CD8-positive, alpha-beta memory T cell (primary cell): ENCODE measurements at regions not wholly inside any gene's neighbourhood (a gene's known extent, or its start where the extent isn't known, plus 50 kb on each side); places are given as distances from the start of the nearest gene placed in this dataset.
"Not testable (repeated sequence)": the region's sequence is repeated elsewhere in the genome, so short reads cannot be mapped to it uniquely, and the experiment has no call there.

Experiments used
- CTCF ChIA-PET: fragments of 350-600 bp; sonication (Branson Sonifier 250); formaldehyde crosslinking; loops from one replicate; lab custom pipeline; 2021; ENCODE audit warnings: antibody characterized with exemption; lab: Charles Lee
- POLR2A ChIA-PET: fragments of 350-600 bp; sonication (Branson Sonifier 250); formaldehyde crosslinking; loops from one replicate; lab custom pipeline; 2021; ENCODE audit warnings: antibody characterized with exemption; lab: Charles Lee
- DNase-seq, 5 donors: peaks; one replicate each; pipeline versions ENCODE4 v3.0.0 to v3.0.0-alpha.2; 2020 to 2022; ENCODE audit warnings: mixed read lengths in 1 of 5
- H3K27ac ChIP-seq: one replicate; pipeline ENCODE4 v1.7.0; 2013; ENCODE audit warnings: low read depth, mild to moderate bottlenecking, low read length, moderate library complexity
- H3K27me3 ChIP-seq: 2 replicates; pipeline ENCODE4 v1.7.0; 2013; ENCODE audit warnings: low read length, mild to moderate bottlenecking; ENCODE audit not compliant: insufficient read depth, poor library complexity, severe bottlenecking
- H3K36me3 ChIP-seq: 2 replicates; pipeline ENCODE4 v1.7.0; 2013; ENCODE audit warnings: mild to moderate bottlenecking, low read length, moderate library complexity; ENCODE audit not compliant: insufficient read depth
- H3K4me1 ChIP-seq: 2 replicates; pipeline ENCODE4 v1.7.0; 2013; ENCODE audit warnings: mild to moderate bottlenecking, low read length, moderate library complexity; ENCODE audit not compliant: insufficient read depth
- H3K4me3 ChIP-seq: 2 replicates; pipeline ENCODE4 v1.7.0; 2013; ENCODE audit warnings: mild to moderate bottlenecking, low read length
- H3K9me3 ChIP-seq: 2 replicates; pipeline ENCODE4 v1.7.0; 2013; ENCODE audit warnings: mild to moderate bottlenecking, low read length
- H3K27ac Mint-ChIP-seq, 8 donors: one replicate each; pipeline ENCODE4 v1.8.0; 2020 to 2021; ENCODE audit warnings: mixed read lengths in 8 of 8, mild to moderate bottlenecking in 6 of 8, inconsistent platforms in 3 of 8, moderate library complexity in 3 of 8
- H3K27me3 Mint-ChIP-seq, 2 donors: one replicate each; pipeline ENCODE4 v1.8.0; 2020 to 2021; ENCODE audit warnings: mixed read lengths in 2 of 2, mild to moderate bottlenecking in 1 of 2, moderate library complexity in 1 of 2
- H3K36me3 Mint-ChIP-seq, 3 donors: one replicate each; pipeline ENCODE4 v1.8.0; 2020 to 2021; ENCODE audit warnings: mixed read lengths in 3 of 3, inconsistent platforms in 1 of 3, mild to moderate bottlenecking in 1 of 3
- H3K4me1 Mint-ChIP-seq, 3 donors: one replicate each; pipeline ENCODE4 v1.8.0; 2020 to 2021; ENCODE audit warnings: mixed read lengths in 3 of 3, inconsistent platforms in 1 of 3, mild to moderate bottlenecking in 1 of 3
- H3K4me3 Mint-ChIP-seq, 7 donors: one replicate each; pipeline ENCODE4 v1.8.0; 2020 to 2021; ENCODE audit warnings: mixed read lengths in 7 of 7, mild to moderate bottlenecking in 6 of 7, moderate library complexity in 4 of 7, inconsistent platforms in 2 of 7
- H3K9me3 Mint-ChIP-seq, 5 donors: one replicate each; pipeline ENCODE4 v1.8.0; 2020 to 2022; ENCODE audit warnings: mixed read lengths in 5 of 5, mild to moderate bottlenecking in 3 of 5, moderate library complexity in 2 of 5, inconsistent platforms in 1 of 5

DNA sequence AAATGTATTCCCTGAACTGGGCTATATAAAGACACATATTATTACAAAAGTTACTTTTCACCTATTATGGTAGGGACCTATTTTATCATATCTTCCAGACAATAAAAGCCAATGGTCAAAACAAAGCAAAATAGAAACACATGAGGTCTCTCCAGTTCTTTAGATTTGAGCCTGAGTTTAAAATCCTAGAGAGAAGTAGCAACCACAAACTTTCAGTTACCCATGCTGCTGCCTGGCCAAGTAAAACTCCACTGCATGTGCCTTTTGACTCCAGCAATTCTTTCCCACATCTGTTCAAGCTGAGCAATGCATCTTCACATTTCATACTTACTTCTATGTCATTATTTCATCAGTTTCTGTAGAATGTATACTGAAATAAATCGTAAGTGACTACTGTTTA is 405.3 kb downstream of the STK39 start:
- no peaks in the 10 kb centered on the region for H3K4me1 ChIP-seq
- no peaks in the 10 kb centered on the region for H3K9me3 ChIP-seq
- Mint-ChIP-seq H3K9me3 (peaks cover 0 to 2% (median 0%) of the 10 kb centered on the region in 5 donors), H3K36me3 (no peaks in the 10 kb centered on the region), H3K27ac (no peak overlapping the region), H3K4me1 (no peaks in the 10 kb centered on the region), H3K27me3 (peaks cover 3 to 12% of the 10 kb centered on the region in 2 donors), H3K4me3 (no peak overlapping the region)
- no peak overlapping the region for H3K27ac ChIP-seq
- ChIA-PET CTCF (no interaction called here), POLR2A (no interaction called here)
- H3K36me3 ChIP-seq, result no peaks in the 10 kb centered on the region
- no peaks in the 10 kb centered on the region for H3K27me3 ChIP-seq
- DNase-seq, result no peak
- no peak overlapping the region for H3K4me3 ChIP-seq

DNA sequence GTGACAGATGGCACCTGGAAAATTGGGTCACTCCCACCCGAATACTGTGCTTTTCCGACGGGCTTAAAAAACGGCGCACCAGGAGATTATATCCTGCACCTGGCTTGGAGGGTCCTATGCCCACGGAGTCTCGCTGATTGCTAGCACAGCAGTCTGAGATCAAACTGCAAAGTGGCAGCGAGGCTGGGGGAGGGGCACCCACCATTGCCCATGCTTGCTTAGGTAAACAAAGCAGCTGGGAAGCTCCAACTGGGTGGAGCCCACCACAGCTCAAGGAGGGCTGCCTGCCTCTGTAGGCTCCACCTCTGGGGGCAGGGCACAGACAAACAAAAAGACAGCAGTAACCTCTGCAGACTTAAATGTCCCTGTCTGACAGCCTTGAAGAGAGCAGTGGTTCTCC is 412.1 kb downstream of the STK39 start:
- CTCF ChIA-PET, H3K27ac Mint-ChIP-seq, H3K4me3 ChIP-seq, H3K4me1 Mint-ChIP-seq, DNase-seq, H3K4me3 Mint-ChIP-seq, H3K9me3 ChIP-seq, H3K27me3 ChIP-seq, H3K36me3 Mint-ChIP-seq, H3K36me3 ChIP-seq, H3K9me3 Mint-ChIP-seq, POLR2A ChIA-PET, H3K4me1 ChIP-seq, H3K27me3 Mint-ChIP-seq, H3K27ac ChIP-seq: not testable (repeated sequence)

DNA sequence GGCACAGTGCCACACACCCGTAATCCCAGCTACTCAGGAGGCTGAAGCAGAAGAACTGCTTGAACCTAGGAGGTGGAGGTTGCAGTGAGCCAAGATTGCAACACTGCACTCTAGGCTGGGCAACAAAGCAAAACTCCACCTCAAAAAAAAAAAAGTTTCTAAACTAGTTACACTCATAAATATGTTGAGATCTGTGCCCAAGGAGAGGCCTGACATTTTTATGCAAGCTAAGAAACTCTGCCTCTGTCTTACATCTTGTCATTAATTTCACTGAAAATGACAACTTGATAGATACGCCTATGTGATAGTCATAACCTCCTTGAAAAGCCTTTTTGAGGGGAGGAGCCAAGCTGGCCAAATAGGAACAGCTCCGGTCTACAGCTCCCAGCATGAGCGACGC is 412.7 kb downstream of the STK39 start:
- H3K27me3 ChIP-seq, result no peaks in the 10 kb centered on the region
- no peaks in the 10 kb centered on the region for H3K36me3 ChIP-seq
- H3K9me3 Mint-ChIP-seq, result peaks cover 0 to 2% (median 0%) of the 10 kb centered on the region in 5 donors
- H3K4me3 Mint-ChIP-seq, result no peak overlapping the region
- no peak overlapping the region for H3K27ac ChIP-seq
- CTCF ChIA-PET, result no interaction called here
- no peak for DNase-seq
- no peaks in the 10 kb centered on the region for H3K4me1 ChIP-seq
- peaks cover 2 to 9% of the 10 kb centered on the region in 2 donors for H3K27me3 Mint-ChIP-seq
- POLR2A ChIA-PET, result no interaction called here
- H3K36me3 Mint-ChIP-seq, result no peaks in the 10 kb centered on the region
- H3K4me1 Mint-ChIP-seq, result no peaks in the 10 kb centered on the region
- H3K4me3 ChIP-seq, result no peak overlapping the region
- H3K9me3 ChIP-seq, result no peaks in the 10 kb centered on the region
- H3K27ac Mint-ChIP-seq, result no peak overlapping the region

DNA sequence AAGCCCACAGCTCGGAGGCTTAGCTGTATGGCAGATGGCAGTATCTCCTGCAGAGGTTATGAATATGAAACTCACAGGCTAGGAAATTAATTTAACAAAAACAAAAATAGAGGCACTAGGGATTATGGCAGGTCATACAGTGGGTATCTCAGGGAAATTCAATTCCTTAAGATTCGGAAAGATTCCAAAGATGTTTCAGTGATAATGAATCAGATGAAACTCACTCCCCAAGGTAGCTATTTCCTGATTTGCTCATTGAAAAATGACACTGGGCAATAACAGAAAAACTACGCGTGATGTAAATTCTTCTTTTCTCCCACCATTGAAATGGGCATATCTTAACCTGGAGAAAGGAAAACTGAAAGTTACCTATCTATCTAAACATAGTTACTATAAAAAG is 414.1 kb downstream of the STK39 start:
- no peaks in the 10 kb centered on the region for H3K27me3 ChIP-seq
- no peak for DNase-seq
- H3K4me3 ChIP-seq, result no peak overlapping the region
- no peaks in the 10 kb centered on the region for H3K9me3 ChIP-seq
- H3K27ac ChIP-seq, result no peak overlapping the region
- H3K4me1 ChIP-seq, result no peaks in the 10 kb centered on the region
- H3K36me3 ChIP-seq, result no peaks in the 10 kb centered on the region
- H3K4me1 Mint-ChIP-seq, result no peaks in the 10 kb centered on the region
- peaks cover 0 to 2% (median 0%) of the 10 kb centered on the region in 5 donors for H3K9me3 Mint-ChIP-seq
- CTCF ChIA-PET, result no interaction called here
- peaks cover 8 to 12% of the 10 kb centered on the region in 2 donors for H3K27me3 Mint-ChIP-seq
- no peaks in the 10 kb centered on the region for H3K36me3 Mint-ChIP-seq
- H3K4me3 Mint-ChIP-seq, result no peak overlapping the region
- no peak overlapping the region for H3K27ac Mint-ChIP-seq
- POLR2A ChIA-PET, result no interaction called here

DNA sequence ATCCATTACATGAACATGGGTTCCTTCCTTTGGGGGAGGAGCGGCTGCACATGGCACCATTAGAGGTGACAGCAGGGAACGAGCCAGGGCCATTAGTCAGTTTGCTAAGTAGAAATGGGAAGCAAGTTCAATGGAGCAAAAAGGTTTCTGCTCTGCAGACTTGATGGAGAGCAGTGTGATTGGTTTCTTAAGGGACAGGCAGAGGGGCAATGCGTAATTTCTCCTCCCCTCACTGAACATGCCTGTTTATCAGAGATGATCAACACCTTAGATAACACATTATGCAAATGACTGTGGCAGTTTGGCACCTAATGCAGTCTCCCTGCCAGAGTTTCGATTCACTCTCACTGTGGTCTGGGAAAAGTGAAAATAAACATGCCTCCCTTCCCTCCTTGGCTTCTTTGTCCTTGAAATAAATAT is 414.5 kb downstream of the STK39 start:
- ChIA-PET POLR2A (no interaction called here), CTCF (no interaction called here)
- H3K27me3 Mint-ChIP-seq, result peaks cover 8 to 12% of the 10 kb centered on the region in 2 donors
- H3K27ac Mint-ChIP-seq, result no peak overlapping the region
- Histone ChIP-seq H3K4me1 (no peaks in the 10 kb centered on the region), H3K36me3 (no peaks in the 10 kb centered on the region), H3K4me3 (no peak overlapping the region), H3K27me3 (no peaks in the 10 kb centered on the region), H3K27ac (no peak overlapping the region), H3K9me3 (no peaks in the 10 kb centered on the region)
- H3K4me3 Mint-ChIP-seq, result no peak overlapping the region
- H3K4me1 Mint-ChIP-seq, result no peaks in the 10 kb centered on the region
- no peaks in the 10 kb centered on the region for H3K36me3 Mint-ChIP-seq
- no peak for DNase-seq
- peaks cover 0 to 2% (median 0%) of the 10 kb centered on the region in 5 donors for H3K9me3 Mint-ChIP-seq

DNA sequence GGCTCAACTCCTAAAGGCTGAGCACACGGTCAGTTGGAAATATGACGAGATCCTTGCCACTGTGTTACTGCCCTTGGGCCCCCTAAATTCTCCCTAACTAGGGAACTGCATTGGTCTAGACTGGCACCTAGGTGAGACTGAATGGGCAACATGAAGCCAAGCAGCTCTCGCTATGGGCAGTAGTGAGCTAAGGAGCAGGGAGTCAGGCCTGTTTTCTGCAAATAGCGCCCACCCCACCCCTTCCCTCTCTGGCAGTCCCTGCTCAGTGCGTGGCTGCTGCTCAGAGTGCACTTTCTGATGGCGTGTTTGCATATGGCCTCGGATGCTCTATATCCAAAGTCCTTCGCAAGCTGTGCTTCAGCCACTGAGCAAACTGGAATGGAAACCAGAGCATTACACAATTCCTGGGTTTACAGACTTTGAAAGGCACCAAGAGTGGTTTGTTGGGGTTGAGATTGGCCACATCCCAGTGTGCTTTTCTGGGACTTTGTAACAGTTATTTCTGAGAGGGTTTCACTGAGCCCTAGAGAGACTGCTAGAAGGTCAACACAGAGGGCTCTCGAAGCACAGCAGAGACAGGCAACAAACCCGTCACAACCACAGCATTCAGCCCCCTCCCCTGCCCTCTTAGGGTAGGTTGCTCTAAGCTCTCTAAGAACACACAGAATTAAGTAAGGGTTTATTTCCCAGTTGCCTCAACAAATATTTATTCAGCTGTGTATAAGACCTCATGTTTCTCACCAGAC is 419.9 kb downstream of the STK39 start:
- POLR2A ChIA-PET, result no interaction called here
- CTCF ChIA-PET, result no interaction called here
- H3K27me3 Mint-ChIP-seq, result peaks cover 8 to 13% of the 10 kb centered on the region in 2 donors
- no peaks in the 10 kb centered on the region for H3K27me3 ChIP-seq
- no peaks in the 10 kb centered on the region for H3K36me3 Mint-ChIP-seq
- no peaks in the 10 kb centered on the region for H3K4me1 ChIP-seq
- peaks cover 0 to 2% (median 0%) of the 10 kb centered on the region in 5 donors for H3K9me3 Mint-ChIP-seq
- H3K4me3 Mint-ChIP-seq, result no peak overlapping the region
- H3K27ac Mint-ChIP-seq, result no peak overlapping the region
- no peaks in the 10 kb centered on the region for H3K36me3 ChIP-seq
- H3K4me3 ChIP-seq, result no peak overlapping the region
- no peak overlapping the region for H3K27ac ChIP-seq
- no peaks in the 10 kb centered on the region for H3K9me3 ChIP-seq
- no peaks in the 10 kb centered on the region for H3K4me1 Mint-ChIP-seq
- no peak for DNase-seq

DNA sequence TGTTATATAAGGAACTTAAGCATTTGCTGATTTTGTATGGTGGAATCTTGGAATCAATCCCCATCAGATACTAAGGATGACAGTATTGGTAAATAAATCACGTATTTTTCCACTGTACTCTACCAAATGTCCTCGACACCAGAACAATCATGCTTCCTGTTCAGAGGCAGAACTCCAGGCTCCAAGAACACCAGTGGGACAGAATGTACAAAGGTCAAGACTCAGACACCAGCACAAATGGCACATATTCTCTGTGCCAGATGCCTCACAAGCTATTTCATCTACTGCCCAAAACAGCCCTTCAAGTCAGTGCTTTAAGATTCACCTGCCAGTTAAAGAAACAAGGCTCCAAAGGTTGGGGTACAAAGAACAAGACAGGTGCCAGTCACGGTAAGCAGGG is 420.5 kb downstream of the STK39 start:
- Histone ChIP-seq H3K4me3 (no peak overlapping the region), H3K4me1 (no peaks in the 10 kb centered on the region), H3K9me3 (no peaks in the 10 kb centered on the region), H3K27ac (no peak overlapping the region), H3K27me3 (no peaks in the 10 kb centered on the region), H3K36me3 (no peaks in the 10 kb centered on the region)
- H3K36me3 Mint-ChIP-seq, result no peaks in the 10 kb centered on the region
- H3K27ac Mint-ChIP-seq, result no peak overlapping the region
- H3K9me3 Mint-ChIP-seq, result peaks cover 0 to 2% (median 0%) of the 10 kb centered on the region in 5 donors
- H3K4me3 Mint-ChIP-seq, result no peak overlapping the region
- H3K4me1 Mint-ChIP-seq, result no peaks in the 10 kb centered on the region
- CTCF ChIA-PET, result no interaction called here
- H3K27me3 Mint-ChIP-seq, result peaks cover 8 to 13% of the 10 kb centered on the region in 2 donors
- POLR2A ChIA-PET, result no interaction called here
- DNase-seq, result no peak

DNA sequence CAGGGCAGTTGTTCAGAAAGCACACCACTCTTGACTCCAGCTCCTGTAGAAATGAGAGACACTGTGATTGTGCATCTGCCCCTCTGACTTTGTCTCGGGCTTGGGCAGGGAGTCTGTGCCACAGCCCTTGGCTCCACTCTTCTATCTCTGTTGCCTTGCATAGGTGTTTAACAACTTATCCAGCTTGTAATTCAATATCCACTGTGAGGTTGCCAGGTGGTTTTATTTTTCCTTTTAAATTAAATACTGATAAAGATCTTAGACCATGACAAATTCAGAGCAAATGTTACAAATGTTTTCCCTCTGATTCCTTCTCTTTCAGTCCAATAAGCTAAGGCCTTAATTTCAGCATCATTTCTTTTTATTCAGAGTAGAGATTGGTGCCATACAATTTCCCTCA is 421.7 kb downstream of the STK39 start:
- H3K9me3 Mint-ChIP-seq, result peaks cover 0 to 2% (median 0%) of the 10 kb centered on the region in 5 donors
- no peaks in the 10 kb centered on the region for H3K36me3 Mint-ChIP-seq
- no peaks in the 10 kb centered on the region for H3K4me1 Mint-ChIP-seq
- no peak overlapping the region for H3K27ac ChIP-seq
- peaks cover 5 to 11% of the 10 kb centered on the region in 2 donors for H3K27me3 Mint-ChIP-seq
- no peak for DNase-seq
- no peak overlapping the region for H3K4me3 Mint-ChIP-seq
- H3K27me3 ChIP-seq, result no peaks in the 10 kb centered on the region
- POLR2A ChIA-PET, result no interaction called here
- H3K4me3 ChIP-seq, result no peak overlapping the region
- no peaks in the 10 kb centered on the region for H3K36me3 ChIP-seq
- no peaks in the 10 kb centered on the region for H3K4me1 ChIP-seq
- CTCF ChIA-PET, result no interaction called here
- H3K9me3 ChIP-seq, result no peaks in the 10 kb centered on the region
- no peak overlapping the region for H3K27ac Mint-ChIP-seq
